ENCODE measurements at regions not wholly inside any gene's neighbourhood (a gene's known extent, or its start where the extent isn't known, plus 50 kb on each side); places are given as distances from the start of the nearest gene placed in this dataset.
"Not testable (repeated sequence)": the region's sequence is repeated elsewhere in the genome, so short reads cannot be mapped to it uniquely, and the experiment has no call there.

GRCh38 chr20:48217190-48217589 is 431.9 kb upstream of the SULF2 start:
- no peak for DNase-seq

- DNase-seq, result no peak
Measured at GRCh38 chr20:48215536-48215935, 430.3 kb upstream of the SULF2 start.

- no peak for DNase-seq
Measured at GRCh38 chr20:48214601-48215000, 429.3 kb upstream of the SULF2 start.

- not testable (repeated sequence) for DNase-seq
Measured at GRCh38 chr20:48213635-48214034, 428.4 kb upstream of the SULF2 start.

- no peak for DNase-seq
Measured at GRCh38 chr20:48212806-48213509, 427.7 kb upstream of the SULF2 start.

- no peak for DNase-seq
Measured at GRCh38 chr20:48211847-48212246, 426.6 kb upstream of the SULF2 start.

- no peak for DNase-seq
Measured at GRCh38 chr20:48211238-48211637, 426.0 kb upstream of the SULF2 start.

GRCh38 chr20:48210111-48211027 is 425.1 kb upstream of the SULF2 start:
- no peak for DNase-seq

- DNase-seq, result no peak
Measured at GRCh38 chr20:48209102-48209501, 423.8 kb upstream of the SULF2 start.

GRCh38 chr20:48208176-48208575 is 422.9 kb upstream of the SULF2 start:
- no peak for DNase-seq

GRCh38 chr20:48207505-48207904 is 422.2 kb upstream of the SULF2 start:
- no peak for DNase-seq

- no peak for DNase-seq
Measured at GRCh38 chr20:48205786-48206185, 420.5 kb upstream of the SULF2 start.

- no peak for DNase-seq
Measured at GRCh38 chr20:48205281-48205782, 420.1 kb upstream of the SULF2 start.

GRCh38 chr20:48204499-48204898 is 419.2 kb upstream of the SULF2 start:
- no peak for DNase-seq

GRCh38 chr20:48203252-48203651 is 418.0 kb upstream of the SULF2 start:
- DNase-seq, result no peak

- DNase-seq, result no peak
Measured at GRCh38 chr20:48202334-48203113, 417.2 kb upstream of the SULF2 start.

- no peak for DNase-seq
Measured at GRCh38 chr20:48201885-48202284, 416.6 kb upstream of the SULF2 start.

- no peak for DNase-seq
Measured at GRCh38 chr20:48201188-48201587, 415.9 kb upstream of the SULF2 start.

- DNase-seq, result no peak
Measured at GRCh38 chr20:48198929-48199451, 413.7 kb upstream of the SULF2 start.

GRCh38 chr20:48197066-48197465 is 411.8 kb upstream of the SULF2 start:
- no peak for DNase-seq

- no peak for DNase-seq
Measured at GRCh38 chr20:48196486-48196885, 411.2 kb upstream of the SULF2 start.

- DNase-seq, result no peak
Measured at GRCh38 chr20:48196001-48196400, 410.7 kb upstream of the SULF2 start.

Measured in GDM1 (cell line).